GM21529 (cell line): ENCODE measurements at regions not wholly inside any gene's neighbourhood (a gene's known extent, or its start where the extent isn't known, plus 50 kb on each side); places are given as distances from the start of the nearest gene placed in this dataset.
"Not testable (repeated sequence)": the region's sequence is repeated elsewhere in the genome, so short reads cannot be mapped to it uniquely, and the experiment has no call there.

ENCODE experiments used
- ATAC-seq: cut with Tn5 transposase; IDR thresholded peaks from one replicate; pipeline ENCODE4 v1.9.1; 2021; ENCODE audit not compliant: unreplicated experiment

DNA sequence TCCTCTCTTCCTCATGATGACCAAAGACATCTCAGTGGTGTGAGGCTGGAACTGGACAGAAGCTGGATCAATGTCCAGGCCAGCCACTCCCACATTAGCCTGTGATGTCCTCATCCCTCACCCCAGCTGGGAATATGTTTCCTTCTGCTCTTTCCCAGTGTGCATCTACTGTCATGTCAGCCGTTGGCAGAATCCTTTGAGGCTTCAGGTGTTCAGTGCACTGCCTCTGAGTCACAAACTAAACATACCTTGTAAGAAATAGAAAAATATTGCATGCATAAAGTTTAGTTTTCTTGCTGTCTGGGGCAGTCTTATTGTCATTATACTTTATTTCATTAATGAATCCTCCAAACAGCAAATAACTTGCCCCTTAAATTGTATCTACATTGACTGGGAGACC lies 161.6 kb upstream of the RASGRP1 start:
- ATAC-seq = no peak

DNA sequence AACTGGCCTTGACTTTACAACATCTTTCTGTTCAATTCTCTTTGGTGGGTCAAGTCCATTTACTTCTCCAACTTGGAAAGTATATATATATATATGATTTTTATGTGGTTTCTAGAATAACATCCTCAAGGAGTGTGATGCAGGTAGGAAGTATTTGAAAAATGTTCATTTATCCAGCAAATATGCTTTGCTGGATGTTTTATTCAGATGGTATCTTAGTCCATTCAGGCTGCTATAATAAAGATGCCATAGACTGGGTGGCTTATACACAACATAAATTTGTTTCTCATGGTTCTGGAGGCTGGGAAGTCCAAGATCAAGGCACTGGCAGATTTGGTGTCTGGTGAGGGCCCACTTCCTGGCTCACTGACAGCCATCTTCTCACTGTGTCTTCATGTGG lies 168.7 kb upstream of the RASGRP1 start:
- ATAC-seq = no peak

DNA sequence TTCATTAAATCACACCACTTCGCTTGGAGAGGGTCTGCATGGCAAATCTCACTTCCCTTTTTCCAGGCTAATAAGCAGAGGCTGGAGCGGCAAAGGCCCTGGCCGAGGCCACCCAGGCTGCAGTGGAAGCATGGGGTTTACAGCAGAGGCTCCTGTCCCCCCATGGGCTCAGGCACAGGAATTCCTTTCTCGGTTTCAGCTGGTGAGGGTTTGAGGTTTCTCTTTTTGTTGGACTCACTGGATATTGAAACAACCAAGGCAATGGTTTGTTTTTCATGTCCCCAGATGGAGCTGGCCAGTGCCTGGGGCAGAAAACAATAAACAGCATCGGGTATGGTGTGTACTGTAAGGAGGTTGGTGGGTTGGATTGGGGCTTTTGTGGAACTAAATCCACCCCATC lies 175.6 kb upstream of the RASGRP1 start:
- ATAC-seq = no peak

- ATAC-seq = no peak
Observed at GRCh38 chr15:38743147-38743546, 178.5 kb upstream of the RASGRP1 start.

GRCh38 chr15:38745126-38745525 lies 180.5 kb upstream of the RASGRP1 start:
- no peak for ATAC-seq

DNA sequence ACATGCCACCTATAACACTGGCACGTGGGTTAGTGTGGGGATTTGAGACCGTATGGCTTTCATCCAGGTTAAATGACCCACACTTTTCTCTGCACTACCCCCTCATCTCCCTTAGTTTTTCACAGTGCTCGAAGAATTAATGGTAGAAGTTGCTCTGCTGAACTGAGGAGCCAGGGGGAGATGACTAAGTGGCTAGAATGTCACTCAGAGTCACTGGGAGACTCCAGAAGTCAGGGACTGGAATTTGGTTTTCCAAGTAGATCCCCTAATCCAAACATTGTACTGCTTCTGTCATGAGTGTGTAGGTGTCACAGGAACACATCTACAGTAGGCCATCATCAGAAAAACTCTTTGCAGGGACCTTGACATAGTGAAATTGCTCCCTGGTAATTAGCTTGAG lies 181.0 kb upstream of the RASGRP1 start:
- no peak for ATAC-seq

DNA sequence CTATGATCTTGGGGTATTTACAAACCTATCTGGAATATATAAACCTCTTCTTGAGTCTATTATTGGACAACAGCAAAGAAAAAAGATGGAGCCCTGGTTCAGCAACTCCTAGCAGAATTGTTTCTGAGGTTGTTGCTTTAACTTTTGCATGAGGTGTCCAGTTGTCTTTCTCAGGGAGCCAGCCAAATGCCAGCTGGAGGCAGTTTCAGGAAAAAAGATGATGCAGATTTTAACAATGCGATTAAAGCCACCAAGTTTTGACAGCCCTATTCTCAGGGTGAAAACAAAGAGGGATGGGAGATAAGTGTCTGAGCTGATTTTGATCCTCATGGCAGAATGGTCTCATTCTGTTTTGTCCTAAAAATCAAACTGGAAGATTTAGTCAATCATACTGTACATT lies 181.6 kb upstream of the RASGRP1 start:
- no peak for ATAC-seq

DNA sequence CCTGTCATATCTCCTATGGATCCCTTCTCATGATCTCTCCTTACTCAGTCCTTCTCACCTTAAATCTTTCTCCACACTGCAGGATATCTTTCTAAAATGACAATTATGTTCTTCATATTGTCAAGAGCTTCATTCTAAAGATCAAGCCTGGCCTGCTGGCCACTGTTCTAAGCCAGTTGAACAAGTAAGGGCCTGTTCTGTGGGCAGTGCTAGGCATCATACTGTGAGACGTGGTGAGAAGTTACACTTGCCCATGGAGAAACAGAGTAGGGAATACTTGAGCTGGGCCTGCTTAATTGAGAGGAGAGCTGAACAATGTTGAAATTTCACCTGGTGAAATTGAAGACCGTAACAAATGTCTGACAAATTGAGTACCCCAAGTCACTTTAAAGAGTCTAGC lies 184.1 kb upstream of the RASGRP1 start:
- ATAC-seq = no peak

- no peak for ATAC-seq
Observed at GRCh38 chr15:38750786-38751185, 186.2 kb upstream of the RASGRP1 start.

DNA sequence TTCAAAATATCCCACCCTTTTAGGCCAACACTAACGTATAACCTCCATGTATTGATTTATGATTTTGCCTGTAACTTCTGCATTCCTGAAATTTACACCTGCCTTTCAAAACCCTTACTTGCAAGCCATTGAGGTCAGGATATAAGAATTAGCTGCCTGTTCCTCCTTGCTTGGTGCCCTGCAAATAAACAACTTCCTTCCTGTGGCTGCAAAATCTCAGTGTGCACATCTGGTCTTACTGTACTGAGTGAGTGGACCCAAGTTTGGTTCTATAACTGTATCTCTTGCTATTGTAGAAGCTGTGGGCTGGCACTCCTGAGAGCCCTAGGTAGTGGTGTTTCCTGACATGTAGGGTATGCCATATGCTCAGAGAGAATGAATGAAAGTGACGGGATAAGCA lies 191.1 kb upstream of the RASGRP1 start:
- ATAC-seq = no peak

DNA sequence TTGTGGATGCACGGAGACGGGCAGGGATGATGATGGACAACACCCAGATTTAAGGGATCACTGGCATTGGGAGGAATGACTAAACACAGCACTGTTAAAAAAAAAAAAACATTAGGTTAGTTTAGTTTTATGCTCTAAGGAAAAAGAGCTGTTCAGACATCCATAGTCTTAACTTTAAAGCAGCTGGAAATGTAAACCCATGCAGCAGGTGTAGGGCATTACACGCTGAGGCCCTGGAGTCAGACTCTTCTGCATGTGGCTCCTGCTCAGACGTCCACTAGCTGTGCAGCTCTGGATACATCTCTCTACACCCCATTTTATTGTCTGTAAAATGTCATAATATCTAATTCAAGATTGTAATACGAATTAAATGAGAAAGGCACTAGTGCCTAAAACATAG lies 191.8 kb upstream of the RASGRP1 start:
- no peak for ATAC-seq

GRCh38 chr15:38758043-38758442 lies 193.4 kb upstream of the RASGRP1 start:
- ATAC-seq = no peak

DNA sequence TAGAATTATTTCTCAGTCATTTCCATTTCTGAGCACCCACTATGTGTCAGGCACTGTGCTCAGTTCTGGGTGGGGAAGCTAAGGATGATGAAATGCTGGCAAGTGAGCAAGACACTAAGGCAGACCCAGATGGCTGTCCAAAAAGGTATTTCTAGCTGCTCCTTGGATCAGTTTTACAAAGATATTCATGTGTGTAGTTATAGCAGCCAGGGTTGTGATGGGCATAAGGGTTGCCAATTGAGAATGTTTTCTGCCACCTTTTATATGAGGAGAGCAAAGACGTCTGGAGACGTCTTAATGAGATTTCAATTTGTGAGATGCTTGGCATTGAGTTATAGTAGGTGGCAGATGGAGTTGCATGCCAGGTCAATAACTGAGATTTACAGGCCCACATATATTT lies 197.1 kb upstream of the RASGRP1 start:
- no peak for ATAC-seq

DNA sequence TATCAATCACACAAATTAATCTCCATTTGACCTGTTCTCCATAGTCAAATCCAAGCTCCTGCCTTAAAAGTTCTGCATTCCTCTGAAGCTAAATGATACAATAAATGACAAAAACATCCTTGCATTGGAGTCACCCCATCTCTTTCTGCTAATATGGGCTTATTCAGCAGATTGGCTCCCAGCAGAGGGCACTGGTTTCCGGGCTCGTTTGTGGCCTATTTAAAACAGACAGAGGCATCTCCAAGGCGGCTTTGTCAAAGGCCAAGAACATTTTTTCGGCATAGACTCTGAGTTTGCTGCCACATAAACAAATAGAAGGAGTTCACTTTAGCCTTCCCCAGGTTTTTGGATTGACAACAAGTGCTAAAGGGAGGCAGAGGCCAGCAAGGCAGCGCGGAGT lies 204.4 kb upstream of the RASGRP1 start:
- ATAC-seq = no peak

DNA sequence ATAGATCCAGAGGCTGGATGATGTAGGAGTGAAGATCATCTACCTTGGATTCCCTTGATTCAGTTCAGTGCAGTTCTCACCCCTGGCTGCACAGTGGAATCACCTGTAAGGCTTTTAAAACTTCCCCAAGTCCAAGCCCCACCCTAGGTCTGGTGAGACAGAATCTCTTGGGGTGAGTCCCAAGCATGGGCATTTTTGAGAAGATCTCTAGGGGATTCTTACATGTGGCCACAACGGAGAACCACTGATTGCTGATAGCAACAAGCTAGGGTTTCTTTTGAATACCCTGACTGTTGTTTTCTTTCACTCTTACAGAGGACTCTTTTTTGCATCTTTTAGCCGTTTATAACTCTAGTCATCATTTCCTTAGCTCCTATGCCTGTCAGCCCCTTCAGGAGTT lies 204.9 kb upstream of the RASGRP1 start:
- no peak for ATAC-seq

GRCh38 chr15:38774076-38774475 lies 209.5 kb upstream of the RASGRP1 start:
- not testable (repeated sequence) for ATAC-seq

GRCh38 chr15:38781196-38781595 lies 216.6 kb upstream of the RASGRP1 start:
- ATAC-seq = no peak

GRCh38 chr15:38782156-38782555 lies 217.5 kb upstream of the RASGRP1 start:
- no peak for ATAC-seq

DNA sequence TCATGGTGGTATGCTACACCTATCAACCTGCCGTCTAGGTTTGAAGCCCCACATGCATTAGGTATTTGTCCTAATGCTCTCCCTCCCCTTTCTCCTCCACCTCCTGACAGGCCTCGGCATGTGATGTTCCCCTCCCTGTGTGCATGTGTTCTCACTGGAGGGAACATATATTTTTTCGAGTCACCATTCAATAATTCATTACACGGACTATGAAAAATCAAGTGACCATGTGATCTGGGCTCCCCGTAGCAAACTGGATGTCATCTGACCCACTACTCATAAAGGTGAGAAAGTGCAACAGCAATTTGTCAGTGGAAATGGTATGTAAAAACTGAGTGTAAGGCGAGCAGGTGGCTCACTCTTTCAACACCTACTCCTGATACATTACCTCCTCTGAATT lies 224.3 kb upstream of the RASGRP1 start:
- ATAC-seq = no peak

DNA sequence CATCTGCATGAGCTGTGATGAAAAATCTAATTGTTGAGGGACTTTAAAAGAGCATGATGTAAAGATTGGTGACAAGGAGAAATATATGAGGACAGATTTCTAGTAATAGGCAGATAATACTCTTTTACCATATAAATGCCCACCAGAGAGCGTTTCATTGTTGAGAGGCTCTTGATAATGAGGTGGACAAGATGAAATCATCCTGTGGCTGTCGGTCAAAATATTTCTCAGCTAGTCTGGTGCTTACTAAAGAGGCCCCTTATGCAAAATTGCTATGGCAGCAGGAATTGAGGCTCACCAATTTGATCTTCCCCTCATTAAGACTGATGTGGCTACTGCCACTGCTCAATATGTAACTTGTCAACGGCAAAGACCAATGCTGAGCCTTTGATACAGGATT lies 225.0 kb upstream of the RASGRP1 start:
- ATAC-seq = no peak

DNA sequence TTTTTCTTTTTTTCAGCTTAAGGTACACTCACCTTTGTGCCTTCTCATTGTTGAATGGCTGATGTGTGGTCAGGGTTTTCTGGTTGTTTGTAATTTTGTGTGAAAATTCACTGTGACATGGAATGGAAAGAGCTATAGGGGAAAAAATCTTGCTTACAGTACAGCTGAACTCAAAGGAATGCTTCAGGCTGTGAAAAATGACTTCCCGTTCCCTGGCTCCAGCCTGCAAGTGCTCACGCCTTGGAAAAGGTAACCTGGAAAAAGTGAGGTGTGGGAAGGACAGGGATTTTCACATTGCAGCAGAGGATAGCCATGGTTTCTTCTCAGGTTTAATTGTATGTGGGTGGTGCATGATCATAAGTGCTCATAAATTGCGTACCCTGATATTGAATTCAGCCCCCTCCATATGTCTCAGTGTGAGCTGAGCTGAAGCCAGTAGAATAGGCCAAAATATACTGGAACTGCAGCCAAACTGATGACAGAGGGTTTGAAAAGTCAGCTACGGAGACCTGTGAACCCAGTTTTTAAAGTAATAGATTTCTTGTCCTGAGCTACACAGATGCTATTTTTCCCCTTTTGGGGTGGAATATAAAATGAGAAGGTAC lies 228.7 kb upstream of the RASGRP1 start:
- ATAC-seq = no peak

DNA sequence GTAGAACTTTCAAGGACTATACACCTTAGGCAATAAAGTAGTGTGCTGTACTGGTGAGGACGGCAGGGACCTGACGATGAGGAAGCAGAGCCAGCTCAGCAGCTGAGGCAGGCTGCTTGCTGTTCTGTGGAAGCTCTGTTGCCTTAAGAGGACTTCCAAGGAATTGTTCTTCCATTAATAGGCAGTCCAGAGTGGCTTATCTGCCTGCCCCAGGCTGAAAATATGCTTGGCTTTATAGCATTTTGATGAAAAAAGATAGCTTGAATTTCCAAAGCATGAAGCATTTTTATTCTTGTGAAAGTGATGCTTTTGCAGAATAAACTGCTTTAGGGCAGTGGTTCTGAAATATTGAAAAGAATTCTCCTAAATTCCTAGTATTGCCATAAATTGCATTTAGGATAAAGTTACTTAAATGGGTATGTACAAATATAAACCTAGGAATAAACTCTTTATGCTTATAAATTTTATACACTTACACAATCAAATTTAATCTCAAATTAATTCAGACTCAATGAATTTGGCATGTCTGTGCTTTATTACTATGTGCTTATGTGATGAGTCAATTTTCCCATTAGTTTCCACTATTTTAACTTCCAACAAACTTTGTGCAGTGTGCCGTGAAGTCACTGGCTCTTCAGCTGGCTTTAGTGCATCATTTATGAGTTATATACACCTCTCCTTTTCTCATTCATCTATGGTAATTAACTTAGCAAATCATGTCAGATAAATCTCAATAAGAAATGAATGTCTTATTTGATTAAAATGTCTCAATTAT lies 231.0 kb upstream of the RASGRP1 start:
- no peak for ATAC-seq

- no peak for ATAC-seq
Observed at GRCh38 chr15:38796589-38796988, 232.0 kb upstream of the RASGRP1 start.
